ENCODE measurements at regions not wholly inside any gene's neighbourhood (a gene's known extent, or its start where the extent isn't known, plus 50 kb on each side); places are given as distances from the start of the nearest gene placed in this dataset.

GRCh38 chr20:11677428-11677827, 240.3 kb upstream of the BTBD3 start:
- no peak overlapping the region for H2AFZ ChIP-seq (ENCODE audit: low read depth)
- H3K4me1 ChIP-seq (ENCODE audit: low read depth, poor library complexity, severe bottlenecking) = peaks cover 5% of the 10 kb centered on the region
- no peaks in the 10 kb centered on the region for H3K36me3 ChIP-seq (ENCODE audit: insufficient read depth)
- no peaks in the 10 kb centered on the region for H4K20me1 ChIP-seq (ENCODE audit: insufficient read depth)
- TF ChIP-seq CTCF (conservative IDR thresholded peaks at IDR 0.05; ENCODE audit: low read depth, low read length) = no peak
- H3K9ac ChIP-seq = no peak overlapping the region
- H3K27ac ChIP-seq = no peak overlapping the region
- no peak overlapping the region for H3K4me3 ChIP-seq (IDR thresholded peaks at IDR 0.05; ENCODE audit: insufficient read depth, low read depth, low read length)
- no peaks in the 10 kb centered on the region for H3K79me2 ChIP-seq (ENCODE audit: insufficient read depth, low read depth)
- no peak overlapping the region for H3K4me2 ChIP-seq
- H3K27me3 ChIP-seq (ENCODE audit: insufficient read depth, low read depth) = no peaks in the 10 kb centered on the region

GRCh38 chr20:11677836-11678235, 239.9 kb upstream of the BTBD3 start:
- Histone ChIP-seq H4K20me1 (ENCODE audit: insufficient read depth) (no peaks in the 10 kb centered on the region), H3K4me2 (no peak overlapping the region)

GRCh38 chr20:11682285-11682684, 235.4 kb upstream of the BTBD3 start:
- Histone ChIP-seq H3K36me3 (ENCODE audit: insufficient read depth) (no peaks in the 10 kb centered on the region), H3K4me1 (ENCODE audit: low read depth, poor library complexity, severe bottlenecking) (no peaks in the 10 kb centered on the region), H3K27me3 (ENCODE audit: insufficient read depth, low read depth) (no peaks in the 10 kb centered on the region), H3K27ac (no peak overlapping the region), H3K79me2 (ENCODE audit: insufficient read depth, low read depth) (no peaks in the 10 kb centered on the region), H3K4me2 (no peak overlapping the region), H3K4me3 (IDR thresholded peaks at IDR 0.05; ENCODE audit: insufficient read depth, low read depth, low read length) (no peak overlapping the region), H2AFZ (ENCODE audit: low read depth) (no peak overlapping the region), H3K9ac (no peak overlapping the region), H4K20me1 (ENCODE audit: insufficient read depth) (no peaks in the 10 kb centered on the region)
- no peak for TF ChIP-seq CTCF (conservative IDR thresholded peaks at IDR 0.05; ENCODE audit: low read depth, low read length)

More at GRCh38 chr20:11677836-11678235, 239.9 kb upstream of the BTBD3 start:
- no peaks in the 10 kb centered on the region for H3K27me3 ChIP-seq (ENCODE audit: insufficient read depth, low read depth)
- H3K4me1 ChIP-seq (ENCODE audit: low read depth, poor library complexity, severe bottlenecking) = peaks cover 5% of the 10 kb centered on the region
- H3K27ac ChIP-seq = no peak overlapping the region
- no peaks in the 10 kb centered on the region for H3K79me2 ChIP-seq (ENCODE audit: insufficient read depth, low read depth)
- TF ChIP-seq CTCF (conservative IDR thresholded peaks at IDR 0.05; ENCODE audit: low read depth, low read length) = no peak
- no peaks in the 10 kb centered on the region for H3K36me3 ChIP-seq (ENCODE audit: insufficient read depth)
- H3K4me3 ChIP-seq (IDR thresholded peaks at IDR 0.05; ENCODE audit: insufficient read depth, low read depth, low read length) = no peak overlapping the region
- H2AFZ ChIP-seq (ENCODE audit: low read depth) = no peak overlapping the region
- no peak overlapping the region for H3K9ac ChIP-seq

DNA sequence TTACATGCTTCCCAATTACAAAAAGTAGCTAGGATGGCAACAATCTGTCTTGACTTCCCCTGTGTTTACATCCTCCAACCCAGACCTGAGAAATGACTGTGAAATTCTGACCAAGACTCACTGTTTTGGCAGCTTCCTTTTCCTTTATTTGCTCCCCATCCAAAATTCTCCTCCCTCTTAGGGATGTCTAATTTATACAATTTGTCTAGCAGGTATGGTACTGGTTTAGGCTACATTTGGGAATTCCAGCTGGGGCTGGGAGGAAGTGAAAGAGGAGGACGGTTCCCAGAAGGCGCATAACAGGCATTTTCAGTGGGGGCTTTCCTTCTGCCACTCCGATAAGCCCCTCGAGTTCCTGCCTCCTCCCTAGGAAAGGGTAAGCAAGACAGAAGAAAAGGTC, 231.5 kb upstream of the BTBD3 start:
- no peaks in the 10 kb centered on the region for H4K20me1 ChIP-seq (ENCODE audit: insufficient read depth)
- H3K79me2 ChIP-seq (ENCODE audit: insufficient read depth, low read depth) = no peaks in the 10 kb centered on the region
- no peak overlapping the region for H3K27ac ChIP-seq
- no peak overlapping the region for H3K9ac ChIP-seq
- H3K4me2 ChIP-seq = no peak overlapping the region
- no peak overlapping the region for H3K4me3 ChIP-seq (IDR thresholded peaks at IDR 0.05; ENCODE audit: insufficient read depth, low read depth, low read length)
- H3K4me1 ChIP-seq (ENCODE audit: low read depth, poor library complexity, severe bottlenecking) = no peaks in the 10 kb centered on the region
- no peaks in the 10 kb centered on the region for H3K27me3 ChIP-seq (ENCODE audit: insufficient read depth, low read depth)
- TF ChIP-seq CTCF (conservative IDR thresholded peaks at IDR 0.05; ENCODE audit: low read depth, low read length) = no peak
- H2AFZ ChIP-seq (ENCODE audit: low read depth) = no peak overlapping the region
- no peaks in the 10 kb centered on the region for H3K36me3 ChIP-seq (ENCODE audit: insufficient read depth)

Data from KMS-11 (cell line).